ENCODE measurements at regions not wholly inside any gene's neighbourhood (a gene's known extent, or its start where the extent isn't known, plus 50 kb on each side); places are given as distances from the start of the nearest gene placed in this dataset.

GRCh38 chr9:2344436-2344835 is 277.2 kb upstream of the VLDLR start (continued):
- TF ChIP-seq, protein P1, sequence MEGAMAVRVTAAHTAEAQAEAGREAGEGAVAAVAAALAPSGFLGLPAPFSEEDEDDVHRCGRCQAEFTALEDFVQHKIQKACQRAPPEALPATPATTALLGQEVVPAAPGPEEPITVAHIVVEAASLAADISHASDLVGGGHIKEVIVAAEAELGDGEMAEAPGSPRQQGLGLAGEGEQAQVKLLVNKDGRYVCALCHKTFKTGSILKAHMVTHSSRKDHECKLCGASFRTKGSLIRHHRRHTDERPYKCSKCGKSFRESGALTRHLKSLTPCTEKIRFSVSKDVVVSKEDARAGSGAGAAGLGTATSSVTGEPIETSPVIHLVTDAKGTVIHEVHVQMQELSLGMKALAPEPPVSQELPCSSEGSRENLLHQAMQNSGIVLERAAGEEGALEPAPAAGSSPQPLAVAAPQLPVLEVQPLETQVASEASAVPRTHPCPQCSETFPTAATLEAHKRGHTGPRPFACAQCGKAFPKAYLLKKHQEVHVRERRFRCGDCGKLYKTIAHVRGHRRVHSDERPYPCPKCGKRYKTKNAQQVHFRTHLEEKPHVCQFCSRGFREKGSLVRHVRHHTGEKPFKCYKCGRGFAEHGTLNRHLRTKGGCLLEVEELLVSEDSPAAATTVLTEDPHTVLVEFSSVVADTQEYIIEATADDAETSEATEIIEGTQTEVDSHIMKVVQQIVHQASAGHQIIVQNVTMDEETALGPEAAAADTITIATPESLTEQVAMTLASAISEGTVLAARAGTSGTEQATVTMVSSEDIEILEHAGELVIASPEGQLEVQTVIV (IDR thresholded peaks at IDR 0.05; ENCODE audit: borderline replicate concordance, partially characterized antibody) = no peak
- TF ChIP-seq FOS (IDR thresholded peaks at IDR 0.05; ENCODE audit: borderline replicate concordance, extremely low read depth, insufficient read length) (no peak), HDAC2 (IDR thresholded peaks at IDR 0.05) (no peak), MEF2B (IDR thresholded peaks at IDR 0.05; ENCODE audit: partially characterized antibody, poor library complexity, severe bottlenecking) (no peak), GATAD2B (conservative IDR thresholded peaks at IDR 0.05; ENCODE audit: low read depth) (no peak), SPI1 (IDR thresholded peaks at IDR 0.05; ENCODE audit: borderline replicate concordance, insufficient read depth, low read depth, low read length) (no peak), BHLHE40 (IDR thresholded peaks at IDR 0.05; ENCODE audit: borderline replicate concordance in 1 of 2, low read depth in 2 of 2, low read length in 1 of 2) (no peak)

DNA sequence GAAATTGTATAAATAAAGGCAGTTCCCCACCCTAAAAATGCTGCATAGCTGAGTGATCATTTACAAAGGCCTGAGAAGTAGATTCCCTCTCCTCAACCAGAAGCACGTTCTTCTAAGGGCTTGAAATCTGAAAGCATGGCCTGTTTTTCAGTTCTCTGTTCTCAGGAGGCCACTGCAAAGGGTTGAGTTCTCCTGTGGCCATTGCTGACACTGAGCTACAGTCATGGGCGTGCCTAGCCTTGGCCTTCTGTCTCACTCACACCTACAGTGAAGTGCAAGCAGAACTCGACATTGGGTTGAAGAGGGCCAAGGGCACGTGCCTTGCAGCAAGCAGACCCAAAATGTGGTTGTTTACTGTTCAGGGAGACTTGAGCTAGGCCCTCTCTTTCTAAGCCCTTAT is 276.6 kb upstream of the VLDLR start:
- H4K20me1 ChIP-seq (ENCODE audit: control insufficient read depth, insufficient read depth) = no peaks in the 10 kb centered on the region
- H3K27ac ChIP-seq (ENCODE audit: control insufficient read depth, insufficient read depth) = no peak overlapping the region
- H3K27me3 ChIP-seq (replicated peaks in 1 of 2; ENCODE audit: control insufficient read depth in 2 of 2, insufficient read depth in 2 of 2, low read length in 1 of 2) = no peaks in the 10 kb centered on the region
- no peaks in the 10 kb centered on the region for H3K79me2 ChIP-seq (ENCODE audit: control insufficient read depth, insufficient read depth, low read length)
- no peaks in the 10 kb centered on the region for H3K4me1 ChIP-seq (ENCODE audit: control insufficient read depth, insufficient read depth, low read length)
- no peaks in the 10 kb centered on the region for H3K36me3 ChIP-seq (ENCODE audit: control insufficient read depth in 2 of 2, insufficient read depth in 2 of 2, low read length in 1 of 2)
- no peak overlapping the region for H3K4me3 ChIP-seq
- ChIA-PET SMC1A (ENCODE audit: uncharacterized antibody, unreplicated experiment) (no interaction called here), RAD21 (ENCODE audit: unreplicated experiment) (no interaction called here), POLR2A (no interaction called here), CTCF (interaction anchor here (0.6 kb wide), 1 partner anchor 15 kb away, joined by 3 read pairs; no protein-coding TSS in a partner anchor)
- H3K9ac ChIP-seq (ENCODE audit: control insufficient read depth, insufficient read depth, low read length) = no peak overlapping the region
- H3K9me3 ChIP-seq (replicated peaks; ENCODE audit: control insufficient read depth, insufficient read depth, low read length) = no peaks in the 10 kb centered on the region; the same call in 2 of the 3 replicates
- 0% methylated on average over 4 of the region's 4 CpGs for WGBS (ENCODE audit: insufficient coverage, insufficient replicate concordance, low lambda C conversion rate, missing lambda C conversion rate)
- intact Hi-C loops (cut with micrococcal nuclease; ENCODE audit: unreplicated experiment) (no loop called here), in situ Hi-C loops (cut with MboI) (no loop called here)
- no peak overlapping the region for H3K4me2 ChIP-seq (ENCODE audit: control insufficient read depth, insufficient read depth)
- DNase-seq (ENCODE audit: low read depth, low spot score) (no peak), ATAC-seq (peak; percentile 52), FAIRE-seq (no peak)
- TF ChIP-seq SUZ12 (IDR thresholded peaks at IDR 0.05; ENCODE audit: unreplicated experiment) (no peak), BHLHE40 (IDR thresholded peaks at IDR 0.05; ENCODE audit: borderline replicate concordance in 1 of 2, low read depth in 2 of 2, low read length in 1 of 2) (peak in 1 of 2 experiments; percentile 34; a peak in 1 of 4 replicates), ETV6 (conservative IDR thresholded peaks at IDR 0.05 in 1 of 2, IDR thresholded peaks at IDR 0.05 in 1 of 2; ENCODE audit: borderline replicate concordance in 1 of 2, low read depth in 1 of 2) (no peak), TCF7 (IDR thresholded peaks at IDR 0.05; ENCODE audit: borderline replicate concordance) (no peak), MYC (IDR thresholded peaks at IDR 0.05; ENCODE audit: insufficient read depth, insufficient read length, insufficient replicate concordance, low read length, severe bottlenecking) (no peak)
- TF ChIP-seq, protein P2, sequence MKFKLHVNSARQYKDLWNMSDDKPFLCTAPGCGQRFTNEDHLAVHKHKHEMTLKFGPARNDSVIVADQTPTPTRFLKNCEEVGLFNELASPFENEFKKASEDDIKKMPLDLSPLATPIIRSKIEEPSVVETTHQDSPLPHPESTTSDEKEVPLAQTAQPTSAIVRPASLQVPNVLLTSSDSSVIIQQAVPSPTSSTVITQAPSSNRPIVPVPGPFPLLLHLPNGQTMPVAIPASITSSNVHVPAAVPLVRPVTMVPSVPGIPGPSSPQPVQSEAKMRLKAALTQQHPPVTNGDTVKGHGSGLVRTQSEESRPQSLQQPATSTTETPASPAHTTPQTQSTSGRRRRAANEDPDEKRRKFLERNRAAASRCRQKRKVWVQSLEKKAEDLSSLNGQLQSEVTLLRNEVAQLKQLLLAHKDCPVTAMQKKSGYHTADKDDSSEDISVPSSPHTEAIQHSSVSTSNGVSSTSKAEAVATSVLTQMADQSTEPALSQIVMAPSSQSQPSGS (IDR thresholded peaks at IDR 0.05; ENCODE audit: low read length) = no peak
- H2AFZ ChIP-seq (ENCODE audit: control insufficient read depth, low read depth, low read length) = no peak overlapping the region
- BruUV-seq (replicated peaks) = no TSS peak
